Activated CD8-positive, alpha-beta memory T cell treated with anti-CD3 and anti-CD28 coated beads for 24 hours (primary cell): ENCODE measurements at regions not wholly inside any gene's neighbourhood (a gene's known extent, or its start where the extent isn't known, plus 50 kb on each side); places are given as distances from the start of the nearest gene placed in this dataset.
A peak's percentile ranks its signal among the peaks of the same experiment; 100 is the strongest.

Experiments used
- DNase-seq: peaks from one replicate; pipeline ENCODE4 v3.0.0-alpha.2; 2020

- DNase-seq, result no peak
Observed at GRCh38 chrX:40304115-40304514, 206.4 kb upstream of the BCOR start.

GRCh38 chrX:40303256-40304077, 205.7 kb upstream of the BCOR start:
- no peak for DNase-seq

GRCh38 chrX:40300286-40300890, 202.6 kb upstream of the BCOR start:
- DNase-seq, result no peak

DNA sequence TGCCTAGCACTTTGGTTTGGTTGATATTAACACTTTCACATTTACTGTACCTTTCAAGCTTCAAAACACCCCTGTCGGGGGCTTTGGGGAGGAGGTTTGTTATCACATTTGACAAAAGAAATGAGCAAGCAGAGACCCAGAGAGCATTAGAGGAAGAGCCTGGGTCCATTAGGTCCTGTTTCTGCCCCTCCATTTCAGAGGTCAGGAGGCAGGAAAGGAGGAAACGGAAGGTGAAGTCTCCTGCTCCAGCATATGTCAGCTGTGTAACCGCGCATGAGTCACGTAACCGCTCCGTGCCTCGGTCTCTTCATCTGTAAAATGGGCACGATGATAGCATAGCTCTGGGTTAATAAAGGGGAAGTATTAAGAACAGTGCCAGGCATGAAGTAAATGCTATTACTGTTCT, 201.9 kb upstream of the BCOR start:
- DNase-seq, result no peak

GRCh38 chrX:40298572-40299479, 201.1 kb upstream of the BCOR start:
- DNase-seq, result no peak

- DNase-seq, result no peak
Observed at GRCh38 chrX:40298069-40298468, 200.3 kb upstream of the BCOR start.

DNA sequence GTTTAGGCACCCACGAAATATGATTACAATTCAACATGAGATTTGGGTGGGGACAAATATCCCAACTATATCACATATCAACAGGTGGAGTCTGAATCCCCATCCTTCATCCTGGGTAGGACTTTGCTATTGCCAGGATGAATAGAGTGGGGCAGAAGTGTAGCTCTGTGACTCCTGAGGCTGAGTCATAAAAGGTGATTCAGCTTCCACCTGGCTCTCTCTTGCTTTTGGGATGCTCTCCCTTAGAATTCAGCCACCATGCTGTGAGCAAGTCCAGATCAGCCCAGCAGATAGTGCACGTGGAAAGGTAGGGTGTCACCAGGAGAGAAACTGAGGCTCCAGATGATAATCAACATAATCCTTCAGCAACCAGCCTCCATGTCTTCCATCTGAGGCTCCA, 193.8 kb upstream of the BCOR start:
- no peak for DNase-seq

DNA sequence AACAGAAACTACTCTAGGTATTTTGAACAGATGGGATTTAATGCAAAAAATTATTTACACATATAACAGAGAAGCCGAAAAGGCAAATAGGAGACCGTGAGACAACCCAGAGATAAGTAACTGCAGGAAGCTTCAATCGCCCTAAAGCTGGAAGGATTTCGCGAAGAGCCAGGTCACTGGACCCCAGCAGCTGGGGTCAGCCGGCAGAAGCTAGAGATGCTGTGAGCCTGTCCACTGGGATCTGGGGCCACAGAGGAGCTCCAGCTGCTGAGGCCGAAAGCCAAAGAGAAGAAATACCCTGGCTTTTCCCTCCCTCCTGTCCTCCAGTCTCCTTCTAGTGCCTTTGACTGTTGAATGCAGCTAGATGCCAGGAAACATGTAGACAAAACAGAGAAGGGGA, 192.8 kb upstream of the BCOR start:
- DNase-seq, result no peak

DNA sequence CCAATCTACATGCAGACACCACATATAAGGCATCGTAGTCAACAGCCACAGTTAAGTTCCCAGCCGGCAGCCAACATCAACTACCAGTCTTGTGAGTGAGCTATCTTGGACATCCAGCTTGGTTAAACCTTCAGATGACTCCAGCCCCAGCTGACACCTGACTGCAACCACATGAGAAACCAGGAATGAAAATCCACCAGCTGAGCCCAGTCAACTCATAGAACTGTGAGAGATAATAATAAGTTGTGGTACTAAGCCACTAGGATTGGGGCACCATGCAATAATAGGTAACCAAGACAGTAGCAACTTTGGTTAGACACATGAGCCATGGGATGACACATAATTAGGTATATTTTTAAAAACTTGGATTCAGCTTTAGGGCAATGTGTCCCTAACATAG, 188.1 kb upstream of the BCOR start:
- no peak for DNase-seq

GRCh38 chrX:40284852-40285251, 187.1 kb upstream of the BCOR start:
- DNase-seq, result no peak

GRCh38 chrX:40283981-40284380, 186.2 kb upstream of the BCOR start:
- no peak for DNase-seq

DNA sequence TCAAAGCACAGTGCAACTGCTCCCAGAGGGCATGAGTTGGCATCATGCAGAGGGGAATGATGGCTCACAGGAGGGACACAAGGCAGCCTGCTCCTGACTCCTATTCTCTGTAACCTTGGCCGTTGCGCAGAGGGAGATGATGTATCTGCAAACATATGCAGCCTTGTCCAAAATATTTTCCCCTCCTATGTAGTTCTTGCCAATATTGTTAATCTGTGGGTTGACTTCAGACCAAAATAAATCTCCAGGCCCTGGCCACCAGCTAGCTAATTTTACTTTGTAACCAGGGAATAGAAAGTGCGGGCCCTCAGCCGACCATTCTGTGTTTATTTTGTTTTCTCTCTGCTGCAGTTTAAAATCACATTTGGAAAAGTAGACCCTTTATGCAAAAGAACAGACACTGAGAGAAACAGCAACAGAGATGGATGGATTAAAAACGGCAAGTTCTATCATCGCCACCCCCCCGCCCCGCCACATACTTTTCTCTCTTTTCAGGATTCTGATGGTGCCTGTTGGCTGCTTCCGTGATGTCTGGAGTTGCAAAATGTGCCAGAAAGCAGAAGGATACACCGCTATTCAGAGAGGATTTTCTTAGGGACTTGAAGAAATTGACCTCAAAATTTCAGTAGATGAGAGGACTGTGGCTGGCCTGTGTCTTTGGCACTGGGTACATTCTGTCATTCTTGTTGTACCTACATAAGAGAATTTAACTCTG, 185.3 kb upstream of the BCOR start:
- DNase-seq, result no peak

DNA sequence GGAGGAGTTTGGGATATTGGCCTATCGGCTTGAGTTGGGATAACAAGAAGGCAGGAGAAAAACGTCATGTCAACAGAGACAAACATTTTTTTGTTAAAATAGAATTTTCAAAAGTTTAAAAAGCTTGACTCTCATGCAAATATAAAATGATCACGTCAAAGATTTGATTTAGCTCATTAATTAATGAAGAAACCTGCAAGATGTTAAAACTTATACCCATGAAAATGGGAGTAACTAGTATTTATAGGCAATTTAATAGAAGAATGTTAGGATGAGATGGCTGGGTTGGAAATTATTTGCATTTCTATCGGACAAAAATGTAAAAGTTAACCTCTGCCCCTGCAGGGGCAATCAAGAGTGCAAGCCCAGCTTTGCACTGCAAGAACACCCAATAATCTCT, 184.6 kb upstream of the BCOR start:
- no peak for DNase-seq

DNA sequence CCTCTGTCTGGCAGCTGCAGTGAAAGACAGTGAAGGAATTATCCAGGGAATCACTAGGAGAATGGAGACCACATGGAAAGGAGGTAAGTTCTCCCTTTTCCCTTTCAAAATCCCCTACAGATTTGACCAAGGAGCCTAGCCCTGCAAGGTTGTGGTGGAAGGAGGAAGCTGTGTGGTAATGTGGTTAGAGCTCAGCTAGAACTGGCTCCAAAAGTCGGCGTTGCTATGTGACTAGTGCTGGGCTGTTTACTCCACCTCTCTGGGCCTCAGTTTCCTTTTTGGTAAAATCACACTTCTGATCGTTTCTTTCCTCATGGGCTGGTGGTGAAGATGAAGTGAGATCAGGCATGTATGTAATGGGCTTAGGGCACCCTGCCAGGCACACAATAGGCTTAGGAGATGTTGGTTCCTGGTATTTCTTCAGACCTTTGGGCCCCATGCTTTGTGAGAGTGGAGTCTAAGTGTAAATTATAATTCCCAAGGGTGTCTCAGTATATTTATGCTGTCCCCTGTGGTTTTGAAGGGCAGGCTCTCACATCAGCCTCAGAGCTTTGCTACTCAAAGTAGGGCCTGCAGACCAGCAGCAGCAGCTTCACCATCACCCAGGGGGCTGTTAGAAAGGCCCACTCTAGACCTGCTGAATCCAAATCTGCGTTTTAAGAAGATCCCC, 183.7 kb upstream of the BCOR start:
- DNase-seq, result no peak

DNA sequence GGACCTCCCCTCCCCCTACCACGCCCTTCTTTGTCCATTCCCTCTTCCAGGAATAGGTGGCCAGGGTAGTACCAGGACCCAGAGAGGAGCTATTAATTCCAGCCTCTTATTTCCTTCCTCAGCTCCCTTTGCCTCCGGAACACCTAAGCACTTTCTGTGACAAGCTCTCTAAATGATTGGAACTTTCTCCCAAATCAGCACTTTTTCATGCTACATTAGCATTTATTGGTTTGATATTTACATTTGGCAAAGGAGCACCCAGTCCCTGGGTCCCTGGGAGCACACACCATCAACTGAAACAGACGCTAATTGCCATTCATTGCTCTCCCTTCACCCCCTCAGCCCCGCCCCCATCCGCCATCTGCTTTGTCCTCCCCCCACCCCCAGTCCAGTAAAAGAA, 182.0 kb upstream of the BCOR start:
- no peak for DNase-seq

DNA sequence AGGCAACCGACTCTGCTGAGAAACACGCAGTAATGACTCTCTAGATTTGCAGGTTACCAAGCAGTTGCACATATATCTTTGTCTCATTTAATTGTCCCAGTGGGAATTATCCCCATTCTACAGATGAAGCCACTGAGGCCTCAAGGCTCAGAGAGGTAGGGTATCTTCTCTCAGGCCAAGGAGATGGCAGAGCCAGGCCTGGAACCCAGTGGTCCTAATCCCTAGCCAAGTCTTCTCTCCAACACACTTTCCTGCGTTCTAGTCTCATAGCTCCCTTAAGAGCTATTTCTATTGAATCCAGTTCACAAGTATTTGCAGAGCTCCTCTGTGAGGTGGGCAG, 181.3 kb upstream of the BCOR start:
- no peak for DNase-seq

- peak; percentile 65 for DNase-seq
Observed at GRCh38 chrX:40278340-40279090, 180.8 kb upstream of the BCOR start.

- DNase-seq, result no peak
Observed at GRCh38 chrX:40277672-40278071, 179.9 kb upstream of the BCOR start.

GRCh38 chrX:40273356-40274050, 175.7 kb upstream of the BCOR start:
- DNase-seq, result no peak

GRCh38 chrX:40272776-40273175, 175.0 kb upstream of the BCOR start:
- no peak for DNase-seq

DNA sequence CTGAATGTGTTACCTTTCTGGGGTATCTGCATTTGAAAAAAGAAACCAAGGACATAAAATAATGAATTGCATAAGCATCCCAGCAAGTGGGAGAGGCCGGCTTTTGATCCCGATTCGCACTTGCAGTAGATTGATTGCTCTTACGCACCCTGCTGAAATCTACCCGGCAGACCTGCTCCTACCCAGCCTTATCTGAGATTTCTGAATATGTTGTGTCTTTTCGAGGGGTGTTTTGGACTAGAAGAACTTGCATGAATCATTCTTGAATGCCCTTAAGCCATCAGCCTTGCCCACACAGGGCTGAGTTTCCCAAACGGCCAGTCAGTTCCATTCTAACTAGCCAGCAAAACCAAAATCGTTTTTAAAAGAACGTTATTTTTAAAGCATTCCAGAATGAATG, 174.4 kb upstream of the BCOR start:
- DNase-seq, result no peak
